Activated T-cell treated with anti-CD3 and anti-CD28 coated beads, Interleukin-2, amount 50 U/mL, for 72 hours (primary cell): ENCODE measurements at regions not wholly inside any gene's neighbourhood (a gene's known extent, or its start where the extent isn't known, plus 50 kb on each side); places are given as distances from the start of the nearest gene placed in this dataset.
"Not testable (repeated sequence)": the region's sequence is repeated elsewhere in the genome, so short reads cannot be mapped to it uniquely, and the experiment has no call there.

Source experiments
- ATAC-seq, 2 donors: fragments of 150-1000 bp; cut with Tn5 transposase; replicated peaks in 1 of 2; 2 replicates each; pipeline ENCODE4 v1.10.0; 2021; ENCODE audit warnings: moderate library complexity in 2 of 2, mild to moderate bottlenecking in 1 of 2
- DNase-seq, 2 donors: peaks; one replicate each; pipeline ENCODE4 v3.0.0; 2021 to 2022; ENCODE audit warnings: mixed read lengths in 1 of 2
- H3K27ac Mint-ChIP-seq: one replicate; pipeline ENCODE4 v1.8.0; 2022; ENCODE audit warnings: mild to moderate bottlenecking, moderate library complexity, mixed read lengths
- H3K27me3 Mint-ChIP-seq: one replicate; pipeline ENCODE4 v1.8.0; 2022; ENCODE audit warnings: low read depth, mixed read lengths
- H3K36me3 Mint-ChIP-seq, 2 donors: one replicate each; pipeline ENCODE4 v1.8.0; 2022; ENCODE audit warnings: mixed read lengths in 2 of 2, mild to moderate bottlenecking in 1 of 2; ENCODE audit not compliant: insufficient read depth in 2 of 2
- H3K4me1 Mint-ChIP-seq: one replicate; pipeline ENCODE4 v1.8.0; 2022; ENCODE audit warnings: low read depth, mixed read lengths
- H3K4me3 Mint-ChIP-seq, 2 donors: one replicate each; pipeline ENCODE4 v1.8.0; 2022; ENCODE audit warnings: mild to moderate bottlenecking in 2 of 2, mixed read lengths in 2 of 2, moderate library complexity in 2 of 2
- H3K9me3 Mint-ChIP-seq, 2 donors: one replicate each; pipeline ENCODE4 v1.8.0; 2022; ENCODE audit warnings: mixed read lengths in 2 of 2

GRCh38 chr6:119748535-119748934 lies 399.0 kb upstream of the MAN1A1 start:
- not testable (repeated sequence) for H3K27me3 Mint-ChIP-seq, H3K4me1 Mint-ChIP-seq, H3K4me3 Mint-ChIP-seq, H3K9me3 Mint-ChIP-seq, ATAC-seq, DNase-seq, H3K27ac Mint-ChIP-seq, H3K36me3 Mint-ChIP-seq

- DNase-seq (peak; percentile 59 to 69), ATAC-seq (peak; percentile 64 to 72)
- Mint-ChIP-seq H3K9me3 (no peaks in the 10 kb centered on the region), H3K4me3 (no peak overlapping the region), H3K27ac (no peak overlapping the region), H3K36me3 (no peaks in the 10 kb centered on the region), H3K4me1 (no peaks in the 10 kb centered on the region), H3K27me3 (no peaks in the 10 kb centered on the region)
Observed at GRCh38 chr6:119742188-119742803, 392.7 kb upstream of the MAN1A1 start.

GRCh38 chr6:119739769-119740168 lies 390.2 kb upstream of the MAN1A1 start:
- DNase-seq, result no peak
- peaks cover 15% of the 10 kb centered on the region for H3K27me3 Mint-ChIP-seq
- H3K4me1 Mint-ChIP-seq, result no peaks in the 10 kb centered on the region
- no peak overlapping the region for H3K27ac Mint-ChIP-seq
- no peaks in the 10 kb centered on the region for H3K9me3 Mint-ChIP-seq
- ATAC-seq, result no peak
- H3K4me3 Mint-ChIP-seq, result no peak overlapping the region
- H3K36me3 Mint-ChIP-seq, result no peaks in the 10 kb centered on the region

- Mint-ChIP-seq H3K9me3 (no peaks in the 10 kb centered on the region), H3K27ac (no peak overlapping the region), H3K36me3 (no peaks in the 10 kb centered on the region), H3K4me1 (no peaks in the 10 kb centered on the region), H3K4me3 (no peak overlapping the region), H3K27me3 (peaks cover 17% of the 10 kb centered on the region)
- no peak for ATAC-seq
- DNase-seq, result no peak
Observed at GRCh38 chr6:119738425-119738824, 388.9 kb upstream of the MAN1A1 start.

- Mint-ChIP-seq H3K9me3 (no peaks in the 10 kb centered on the region), H3K4me1 (no peaks in the 10 kb centered on the region), H3K36me3 (no peaks in the 10 kb centered on the region), H3K27ac (no peak overlapping the region), H3K4me3 (no peak overlapping the region), H3K27me3 (peaks cover 17% of the 10 kb centered on the region)
- DNase-seq, result no peak
- ATAC-seq, result no peak
Observed at GRCh38 chr6:119736296-119737021, 386.9 kb upstream of the MAN1A1 start.

- Mint-ChIP-seq H3K9me3 (no peaks in the 10 kb centered on the region), H3K36me3 (no peaks in the 10 kb centered on the region), H3K27me3 (peaks cover 17% of the 10 kb centered on the region), H3K27ac (no peak overlapping the region), H3K4me3 (no peak overlapping the region), H3K4me1 (no peaks in the 10 kb centered on the region)
- ATAC-seq, result no peak
- no peak for DNase-seq
Observed at GRCh38 chr6:119735530-119735929, 386.0 kb upstream of the MAN1A1 start.

- ATAC-seq (no peak), DNase-seq (no peak)
- Mint-ChIP-seq H3K27me3 (peaks cover 17% of the 10 kb centered on the region), H3K9me3 (no peaks in the 10 kb centered on the region), H3K27ac (no peak overlapping the region), H3K4me1 (no peaks in the 10 kb centered on the region), H3K4me3 (no peak overlapping the region), H3K36me3 (no peaks in the 10 kb centered on the region)
Observed at GRCh38 chr6:119734227-119734626, 384.7 kb upstream of the MAN1A1 start.

- Mint-ChIP-seq H3K4me3 (no peak overlapping the region), H3K27ac (no peak overlapping the region), H3K36me3 (no peaks in the 10 kb centered on the region), H3K9me3 (no peaks in the 10 kb centered on the region), H3K27me3 (no peaks in the 10 kb centered on the region), H3K4me1 (no peaks in the 10 kb centered on the region)
- DNase-seq (no peak), ATAC-seq (no peak)
Observed at GRCh38 chr6:119728935-119729334, 379.4 kb upstream of the MAN1A1 start.

GRCh38 chr6:119728220-119728750 lies 378.7 kb upstream of the MAN1A1 start:
- ATAC-seq, result no peak

GRCh38 chr6:119727504-119728219 lies 378.1 kb upstream of the MAN1A1 start:
- H3K4me3 Mint-ChIP-seq, result no peak overlapping the region
- peaks cover 7% of the 10 kb centered on the region for H3K27me3 Mint-ChIP-seq
- H3K9me3 Mint-ChIP-seq, result no peaks in the 10 kb centered on the region
- H3K27ac Mint-ChIP-seq, result no peak overlapping the region
- no peaks in the 10 kb centered on the region for H3K4me1 Mint-ChIP-seq
- no peak for DNase-seq
- H3K36me3 Mint-ChIP-seq, result no peaks in the 10 kb centered on the region
- ATAC-seq, result no peak

More at GRCh38 chr6:119728220-119728750, 378.7 kb upstream of the MAN1A1 start:
- H3K27ac Mint-ChIP-seq, result no peak overlapping the region
- DNase-seq, result no peak
- H3K27me3 Mint-ChIP-seq, result peaks cover 5% of the 10 kb centered on the region
- no peaks in the 10 kb centered on the region for H3K4me1 Mint-ChIP-seq
- H3K9me3 Mint-ChIP-seq, result no peaks in the 10 kb centered on the region
- H3K4me3 Mint-ChIP-seq, result no peak overlapping the region
- no peaks in the 10 kb centered on the region for H3K36me3 Mint-ChIP-seq

- DNase-seq, H3K4me1 Mint-ChIP-seq, H3K36me3 Mint-ChIP-seq, H3K27me3 Mint-ChIP-seq, ATAC-seq, H3K9me3 Mint-ChIP-seq, H3K4me3 Mint-ChIP-seq, H3K27ac Mint-ChIP-seq: not testable (repeated sequence)
Observed at GRCh38 chr6:119726912-119727311, 377.4 kb upstream of the MAN1A1 start.

- Mint-ChIP-seq H3K36me3 (no peaks in the 10 kb centered on the region), H3K4me3 (no peak overlapping the region), H3K27ac (no peak overlapping the region), H3K4me1 (no peaks in the 10 kb centered on the region), H3K27me3 (peaks cover 7% of the 10 kb centered on the region), H3K9me3 (no peaks in the 10 kb centered on the region)
- ATAC-seq (no peak), DNase-seq (no peak)
Observed at GRCh38 chr6:119726086-119726485, 376.5 kb upstream of the MAN1A1 start.

- DNase-seq, result no peak
- no peaks in the 10 kb centered on the region for H3K4me1 Mint-ChIP-seq
- H3K36me3 Mint-ChIP-seq, result no peaks in the 10 kb centered on the region
- ATAC-seq, result no peak
- H3K27ac Mint-ChIP-seq, result no peak overlapping the region
- H3K4me3 Mint-ChIP-seq, result no peak overlapping the region
- no peaks in the 10 kb centered on the region for H3K9me3 Mint-ChIP-seq
- peaks cover 7% of the 10 kb centered on the region for H3K27me3 Mint-ChIP-seq
Observed at GRCh38 chr6:119720160-119720559, 370.6 kb upstream of the MAN1A1 start.
